Upper lobe of left lung (tissue), 4 donors: ENCODE measurements at regions not wholly inside any gene's neighbourhood (a gene's known extent, or its start where the extent isn't known, plus 50 kb on each side); places are given as distances from the start of the nearest gene placed in this dataset.
"Not testable (repeated sequence)": the region's sequence is repeated elsewhere in the genome, so short reads cannot be mapped to it uniquely, and the experiment has no call there.

ENCODE experiments used
- EP300 ChIP-seq, 4 donors: sonication (generic); formaldehyde crosslinking; IDR thresholded peaks; one replicate each; pipeline ENCODE4 v1.5.1; 2017; ENCODE audit warnings: antibody characterized with exemption in 4 of 4, control low read depth in 2 of 4
- TF ChIP-seq, protein P1 (sequence below), 6 experiments: fragments of 450-650 bp in 4 of 6; fragments of 200-600 bp in 2 of 6; sonication (generic) in 2 of 6; IDR thresholded peaks; one replicate each; pipeline ENCODE4 v1.5.1; 2016 to 2019; ENCODE audit warnings: antibody characterized with exemption in 6 of 6

DNA sequence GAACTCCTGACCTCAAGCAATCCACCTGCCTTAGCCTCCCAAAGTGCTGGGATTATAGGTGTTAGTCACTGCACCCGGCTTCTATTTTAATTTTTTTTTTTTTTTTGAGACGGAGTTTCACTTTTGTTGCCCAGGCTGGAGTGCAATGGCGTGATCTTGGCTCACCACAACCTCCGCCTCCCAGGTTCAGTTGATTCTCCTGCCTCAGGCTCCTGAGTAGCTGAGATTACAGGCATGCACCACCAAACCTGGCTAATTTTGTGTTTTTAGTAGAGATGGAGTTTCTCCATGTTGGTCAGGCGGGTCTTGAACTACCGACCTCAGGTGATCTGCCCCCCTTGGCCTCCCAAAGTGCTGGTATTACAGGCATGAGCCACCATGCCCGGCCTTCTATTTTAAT is 149.1 kb downstream of the MYCN start:
- TF ChIP-seq, protein P1, sequence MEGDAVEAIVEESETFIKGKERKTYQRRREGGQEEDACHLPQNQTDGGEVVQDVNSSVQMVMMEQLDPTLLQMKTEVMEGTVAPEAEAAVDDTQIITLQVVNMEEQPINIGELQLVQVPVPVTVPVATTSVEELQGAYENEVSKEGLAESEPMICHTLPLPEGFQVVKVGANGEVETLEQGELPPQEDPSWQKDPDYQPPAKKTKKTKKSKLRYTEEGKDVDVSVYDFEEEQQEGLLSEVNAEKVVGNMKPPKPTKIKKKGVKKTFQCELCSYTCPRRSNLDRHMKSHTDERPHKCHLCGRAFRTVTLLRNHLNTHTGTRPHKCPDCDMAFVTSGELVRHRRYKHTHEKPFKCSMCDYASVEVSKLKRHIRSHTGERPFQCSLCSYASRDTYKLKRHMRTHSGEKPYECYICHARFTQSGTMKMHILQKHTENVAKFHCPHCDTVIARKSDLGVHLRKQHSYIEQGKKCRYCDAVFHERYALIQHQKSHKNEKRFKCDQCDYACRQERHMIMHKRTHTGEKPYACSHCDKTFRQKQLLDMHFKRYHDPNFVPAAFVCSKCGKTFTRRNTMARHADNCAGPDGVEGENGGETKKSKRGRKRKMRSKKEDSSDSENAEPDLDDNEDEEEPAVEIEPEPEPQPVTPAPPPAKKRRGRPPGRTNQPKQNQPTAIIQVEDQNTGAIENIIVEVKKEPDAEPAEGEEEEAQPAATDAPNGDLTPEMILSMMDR (IDR thresholded peaks at IDR 0.05) = not testable (repeated sequence)
- TF ChIP-seq EP300 (IDR thresholded peaks at IDR 0.05) = not testable (repeated sequence)
